Activated CD8-positive, alpha-beta T cell treated with anti-CD3 and anti-CD28 coated beads for 36 hours (primary cell): ENCODE measurements at regions not wholly inside any gene's neighbourhood (a gene's known extent, or its start where the extent isn't known, plus 50 kb on each side); places are given as distances from the start of the nearest gene placed in this dataset.

Experiments used
- ATAC-seq: fragments of 200-7000 bp; cut with Tn5 transposase; one replicate; pipeline ENCODE4 v1.10.0; 2021; ENCODE audit warnings: mild to moderate bottlenecking, moderate library complexity
- CTCF ChIA-PET: fragments of 350-600 bp; sonication (Branson Sonifier 250); formaldehyde crosslinking; loops from one replicate; lab custom pipeline; 2021; ENCODE audit warnings: antibody characterized with exemption; lab: Charles Lee
- POLR2A ChIA-PET: fragments of 350-600 bp; sonication (Branson Sonifier 250); formaldehyde crosslinking; loops from one replicate; lab custom pipeline; 2021; ENCODE audit warnings: antibody characterized with exemption; lab: Charles Lee
- DNase-seq: peaks from one replicate; pipeline ENCODE4 v3.0.0-alpha.2; 2020
- H3K27ac Mint-ChIP-seq: one replicate; pipeline ENCODE4 v1.8.0; 2021; ENCODE audit warnings: mild to moderate bottlenecking, mixed read lengths
- H3K27me3 Mint-ChIP-seq: one replicate; pipeline ENCODE4 v1.8.0; 2021; ENCODE audit warnings: mixed read lengths
- H3K36me3 Mint-ChIP-seq: one replicate; pipeline ENCODE4 v1.8.0; 2021; ENCODE audit warnings: low read depth, mixed read lengths
- H3K4me1 Mint-ChIP-seq: one replicate; pipeline ENCODE4 v1.8.0; 2021; ENCODE audit warnings: low read depth, mixed read lengths
- H3K4me3 Mint-ChIP-seq: one replicate; pipeline ENCODE4 v1.8.0; 2021; ENCODE audit warnings: mild to moderate bottlenecking, moderate library complexity, mixed read lengths
- H3K9me3 Mint-ChIP-seq: one replicate; pipeline ENCODE4 v1.8.0; 2021; ENCODE audit warnings: mixed read lengths
- intact Hi-C: fragments of 100-400 bp; cut with micrococcal nuclease; formaldehyde crosslinking; loops from one replicate; pipeline ENCODE4 v1.10.0; 2022
- TF ChIP-seq, protein P1 (sequence below): fragments of 200-600 bp; IDR thresholded peaks from one replicate; pipeline ENCODE4 v1.8.0; 2022; ENCODE audit warnings: antibody characterized with exemption, mild to moderate bottlenecking

GRCh38 chr20:24273251-24273650 lies 196.2 kb upstream of the SYNDIG1 start:
- Mint-ChIP-seq H3K4me3 (no peak overlapping the region), H3K4me1 (no peaks in the 10 kb centered on the region), H3K27ac (no peak overlapping the region), H3K36me3 (no peaks in the 10 kb centered on the region), H3K27me3 (peaks cover 2% of the 10 kb centered on the region), H3K9me3 (peaks cover 10% of the 10 kb centered on the region)
- no peak for ATAC-seq
- DNase-seq: no peak
- CTCF ChIA-PET: no interaction called here
- intact Hi-C loops: no loop called here
- TF ChIP-seq, protein P1, sequence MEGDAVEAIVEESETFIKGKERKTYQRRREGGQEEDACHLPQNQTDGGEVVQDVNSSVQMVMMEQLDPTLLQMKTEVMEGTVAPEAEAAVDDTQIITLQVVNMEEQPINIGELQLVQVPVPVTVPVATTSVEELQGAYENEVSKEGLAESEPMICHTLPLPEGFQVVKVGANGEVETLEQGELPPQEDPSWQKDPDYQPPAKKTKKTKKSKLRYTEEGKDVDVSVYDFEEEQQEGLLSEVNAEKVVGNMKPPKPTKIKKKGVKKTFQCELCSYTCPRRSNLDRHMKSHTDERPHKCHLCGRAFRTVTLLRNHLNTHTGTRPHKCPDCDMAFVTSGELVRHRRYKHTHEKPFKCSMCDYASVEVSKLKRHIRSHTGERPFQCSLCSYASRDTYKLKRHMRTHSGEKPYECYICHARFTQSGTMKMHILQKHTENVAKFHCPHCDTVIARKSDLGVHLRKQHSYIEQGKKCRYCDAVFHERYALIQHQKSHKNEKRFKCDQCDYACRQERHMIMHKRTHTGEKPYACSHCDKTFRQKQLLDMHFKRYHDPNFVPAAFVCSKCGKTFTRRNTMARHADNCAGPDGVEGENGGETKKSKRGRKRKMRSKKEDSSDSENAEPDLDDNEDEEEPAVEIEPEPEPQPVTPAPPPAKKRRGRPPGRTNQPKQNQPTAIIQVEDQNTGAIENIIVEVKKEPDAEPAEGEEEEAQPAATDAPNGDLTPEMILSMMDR: no peak
- POLR2A ChIA-PET: interaction anchor here (1.0 kb wide), 1 partner anchor 16 kb away, joined by 3 read pairs; no protein-coding TSS in a partner anchor

DNA sequence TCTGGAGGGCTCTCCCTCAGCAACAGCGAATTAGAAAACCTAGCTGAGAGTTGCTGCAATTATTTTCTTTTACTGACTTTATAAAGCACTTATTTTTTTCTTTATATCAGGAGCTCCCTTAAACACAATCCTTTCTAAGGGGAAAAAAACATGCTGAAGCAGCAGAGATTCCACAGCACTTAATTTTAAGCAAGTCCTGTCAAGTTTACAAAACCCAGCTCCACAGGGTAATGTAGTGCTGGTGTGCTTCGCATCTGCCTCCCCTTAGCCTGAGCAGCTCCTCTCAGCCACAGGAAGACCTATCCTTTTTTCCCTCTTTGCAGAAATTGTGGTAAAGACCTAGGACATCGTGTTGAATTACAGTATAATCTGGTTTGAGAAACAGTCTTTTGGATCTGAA lies 208.1 kb upstream of the SYNDIG1 start:
- POLR2A ChIA-PET: no interaction called here
- no peak overlapping the region for H3K4me3 Mint-ChIP-seq
- TF ChIP-seq, protein P1: no peak
- no peaks in the 10 kb centered on the region for H3K4me1 Mint-ChIP-seq
- ATAC-seq: no peak
- H3K36me3 Mint-ChIP-seq: no peaks in the 10 kb centered on the region
- CTCF ChIA-PET: no interaction called here
- H3K27ac Mint-ChIP-seq: no peak overlapping the region
- no peaks in the 10 kb centered on the region for H3K9me3 Mint-ChIP-seq
- intact Hi-C loops: no loop called here
- H3K27me3 Mint-ChIP-seq: no peaks in the 10 kb centered on the region
- DNase-seq: no peak

DNA sequence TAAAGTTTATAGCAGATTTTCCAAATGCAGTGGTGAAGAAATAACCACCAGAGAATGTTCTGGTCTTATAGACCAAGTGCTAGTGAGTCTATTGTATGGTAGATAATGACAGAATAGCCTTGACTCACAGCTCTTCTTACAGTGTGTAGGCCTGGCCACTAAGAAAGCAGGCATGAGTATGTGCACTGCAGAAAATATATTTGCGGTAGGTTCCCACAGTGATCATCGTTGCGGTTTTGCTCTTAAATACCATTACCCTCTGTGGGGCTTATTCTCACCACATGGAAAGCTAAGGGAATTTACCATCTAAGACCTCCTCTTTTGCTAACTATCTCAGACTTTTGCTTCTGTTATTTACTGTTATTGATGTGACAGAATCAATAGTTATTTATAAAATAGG lies 212.3 kb upstream of the SYNDIG1 start:
- Mint-ChIP-seq H3K36me3 (no peaks in the 10 kb centered on the region), H3K4me3 (no peak overlapping the region), H3K27me3 (no peaks in the 10 kb centered on the region), H3K27ac (no peak overlapping the region), H3K9me3 (no peaks in the 10 kb centered on the region), H3K4me1 (no peaks in the 10 kb centered on the region)
- TF ChIP-seq, protein P1: no peak
- ATAC-seq: no peak
- no peak for DNase-seq
- ChIA-PET CTCF (no interaction called here), POLR2A (no interaction called here)
- intact Hi-C loops: no loop called here

- Mint-ChIP-seq H3K27me3 (no peaks in the 10 kb centered on the region), H3K4me3 (no peak overlapping the region), H3K36me3 (no peaks in the 10 kb centered on the region), H3K27ac (no peak overlapping the region), H3K4me1 (no peaks in the 10 kb centered on the region), H3K9me3 (no peaks in the 10 kb centered on the region)
- intact Hi-C loops: no loop called here
- TF ChIP-seq, protein P1: no peak
- ChIA-PET CTCF (no interaction called here), POLR2A (no interaction called here)
- DNase-seq (no peak), ATAC-seq (no peak)
These were observed 213.1 kb upstream of the SYNDIG1 start for GRCh38 chr20:24256307-24256706.

- TF ChIP-seq, protein P1: no peak
- intact Hi-C loops: no loop called here
- Mint-ChIP-seq H3K9me3 (no peaks in the 10 kb centered on the region), H3K36me3 (no peaks in the 10 kb centered on the region), H3K27ac (no peak overlapping the region), H3K27me3 (peaks cover 1% of the 10 kb centered on the region), H3K4me3 (no peak overlapping the region), H3K4me1 (no peaks in the 10 kb centered on the region)
- ATAC-seq (no peak), DNase-seq (no peak)
- ChIA-PET POLR2A (no interaction called here), CTCF (no interaction called here)
These were observed 214.9 kb upstream of the SYNDIG1 start for GRCh38 chr20:24254480-24254879.
